H1 (cell line): ENCODE measurements at regions not wholly inside any gene's neighbourhood (a gene's known extent, or its start where the extent isn't known, plus 50 kb on each side); places are given as distances from the start of the nearest gene placed in this dataset.

Experiments used
- CTCF ChIA-PET: fragments of 300-600 bp; sonication (Branson Sonifier 250); formaldehyde crosslinking; loops from one replicate; lab custom pipeline; 2021; ENCODE audit not compliant: partially characterized antibody; lab: Charles Lee
- POLR2A ChIA-PET: fragments of 300-600 bp; sonication (Branson Sonifier 250); formaldehyde crosslinking; loops from one replicate; lab custom pipeline; 2021; ENCODE audit warnings: inconsistent platforms; ENCODE audit not compliant: partially characterized antibody; lab: Charles Lee
- DNase-seq, 2 experiments: peaks; one replicate each; pipeline versions ENCODE4 v3.0.0 to v3.0.0-alpha.2; 2010 to 2022; ENCODE audit warnings: low spot score in 2 of 2, low read depth in 1 of 2, mixed read lengths in 1 of 2
- FAIRE-seq: peaks from 2 replicates; lab custom pipeline; 2011; peaks lifted over from hg19 to GRCh38; lab: Jason Lieb, UNC
- H2AFZ ChIP-seq: 2 replicates; pipeline ENCODE4 v1.8.1; 2012; ENCODE audit warnings: low read length, inconsistent platforms
- H2AK5ac ChIP-seq: 2 replicates; pipeline ENCODE4 v1.6.1; 2013; ENCODE audit warnings: low read depth, low read length
- H2BK120ac ChIP-seq: replicated peaks from 2 replicates; pipeline ENCODE3; 2013; ENCODE audit warnings: low read depth, low read length, inconsistent platforms
- H2BK12ac ChIP-seq: 2 replicates; pipeline ENCODE4 v1.6.1; 2013; ENCODE audit warnings: low read depth, low read length
- H2BK15ac ChIP-seq: 2 replicates; pipeline ENCODE4 v1.6.1; 2013; ENCODE audit warnings: low read length
- H2BK20ac ChIP-seq: 2 replicates; pipeline ENCODE4 v1.6.1; 2013; ENCODE audit warnings: low read length
- H2BK5ac ChIP-seq: 2 replicates; pipeline ENCODE4 v1.6.1; 2013; ENCODE audit warnings: low read depth, low read length
- H3K14ac ChIP-seq: 2 replicates; pipeline ENCODE4 v1.6.1; 2013; ENCODE audit warnings: inconsistent platforms; ENCODE audit not compliant: insufficient read length
- H3K18ac ChIP-seq: 2 replicates; pipeline ENCODE4 v1.6.1; 2013; ENCODE audit warnings: low read length; ENCODE audit errors: extremely low read depth
- H3K23ac ChIP-seq: 2 replicates; pipeline ENCODE4 v1.6.1; 2013; ENCODE audit warnings: inconsistent platforms; ENCODE audit not compliant: insufficient read length
- H3K23me2 ChIP-seq: 2 replicates; pipeline ENCODE4 v1.6.1; 2013; ENCODE audit warnings: low read depth, low read length
- H3K27ac ChIP-seq: 2 replicates; pipeline ENCODE4 v1.6.1; 2011; ENCODE audit warnings: low read depth, low read length, inconsistent platforms
- H3K27me3 ChIP-seq, 4 experiments: replicated peaks in 1 of 4; 1 replicate in 1 of 4; 2 replicates in 3 of 4; pipeline versions ENCODE4 v1.6.1 to v1.8.1; 2011 to 2013; ENCODE audit warnings: low read length in 3 of 4, mild to moderate bottlenecking in 3 of 4, inconsistent platforms in 2 of 4, mixed read lengths in 2 of 4, moderate library complexity in 1 of 4; ENCODE audit not compliant: control insufficient read depth in 3 of 4, insufficient read depth in 3 of 4; ENCODE audit errors: extremely low read depth in 1 of 4
- H3K36me3 ChIP-seq, 4 experiments: 2 replicates each; pipeline versions ENCODE4 v1.6.1 to v1.8.1; 2011 to 2013; ENCODE audit warnings: mild to moderate bottlenecking in 4 of 4, low read length in 3 of 4, moderate library complexity in 2 of 4, control low read depth in 1 of 4, inconsistent platforms in 1 of 4; ENCODE audit not compliant: insufficient read depth in 4 of 4, control insufficient read depth in 2 of 4
- H3K4ac ChIP-seq: replicated peaks from 2 replicates; pipeline ENCODE3; 2013; ENCODE audit warnings: low read length, low read depth, mixed read lengths, inconsistent platforms; ENCODE audit not compliant: insufficient read length
- H3K4me1 ChIP-seq, 4 experiments: replicated peaks in 1 of 4; 1 replicate in 1 of 4; 2 replicates in 3 of 4; pipeline versions ENCODE4 v1.6.1 to v1.8.1; 2011 to 2013; ENCODE audit warnings: low read length in 3 of 4, inconsistent platforms in 2 of 4, mixed read lengths in 1 of 4; ENCODE audit not compliant: insufficient read depth in 4 of 4, control insufficient read depth in 3 of 4
- H3K4me2 ChIP-seq, 2 experiments: 2 replicates each; pipeline versions ENCODE4 v1.6.1 to v1.8.1; 2011 to 2013; ENCODE audit warnings: low read depth in 2 of 2, low read length in 2 of 2, control low read depth in 1 of 2, inconsistent platforms in 1 of 2, mild to moderate bottlenecking in 1 of 2; ENCODE audit not compliant: insufficient read depth in 1 of 2
- H3K4me3 ChIP-seq, 4 experiments: fragments of 200-600, 300-600 bp in 1 of 4; sonication (generic), shearing (Covaris generic), sonication (Bioruptor Twin) in 1 of 4; 2 replicates each; pipeline versions ENCODE4 v1.5.1 to v1.8.1; 2011 to 2016; ENCODE audit warnings: low read length in 4 of 4, low read depth in 3 of 4, control low read depth in 2 of 4, inconsistent platforms in 2 of 4, mild to moderate bottlenecking in 2 of 4, mixed read lengths in 1 of 4, moderate library complexity in 1 of 4; ENCODE audit not compliant: insufficient read depth in 2 of 4; ENCODE audit errors: extremely low read depth in 1 of 4
- H3K56ac ChIP-seq: replicated peaks from 2 replicates; pipeline ENCODE3; 2013; ENCODE audit warnings: low read depth, mild to moderate bottlenecking, mixed read lengths, low read length, inconsistent platforms; ENCODE audit not compliant: insufficient read length
- H3K79me1 ChIP-seq: 2 replicates; pipeline ENCODE4 v1.6.1; 2013; ENCODE audit warnings: low read depth, low read length, control low read depth
- H3K79me2 ChIP-seq, 2 experiments: 2 replicates each; pipeline versions ENCODE4 v1.6.1 to v1.8.1; 2012 to 2013; ENCODE audit warnings: low read length in 2 of 2, mild to moderate bottlenecking in 2 of 2, inconsistent platforms in 1 of 2; ENCODE audit not compliant: insufficient read depth in 2 of 2, control insufficient read depth in 1 of 2
- H3K9ac ChIP-seq, 4 experiments: replicated peaks in 1 of 4; 1 replicate in 1 of 4; 2 replicates in 3 of 4; pipeline versions ENCODE4 v1.6.1 to v1.8.1; 2011 to 2013; ENCODE audit warnings: low read depth in 3 of 4, low read length in 3 of 4, control low read depth in 2 of 4, mild to moderate bottlenecking in 2 of 4, moderate library complexity in 2 of 4, inconsistent platforms in 1 of 4; ENCODE audit errors: extremely low read depth in 1 of 4
- H3K9me3 ChIP-seq, 2 experiments: 2 replicates each; pipeline versions ENCODE4 v1.6.1 to v1.8.1; 2012 to 2013; ENCODE audit warnings: mild to moderate bottlenecking in 2 of 2, moderate library complexity in 2 of 2, control low read depth in 1 of 2, inconsistent platforms in 1 of 2, low read depth in 1 of 2, low read length in 1 of 2, mixed read lengths in 1 of 2; ENCODE audit not compliant: insufficient read depth in 2 of 2
- H4K20me1 ChIP-seq, 2 experiments: replicated peaks in 1 of 2; 2 replicates each; pipeline versions ENCODE3 to v1.8.1; 2011 to 2013; ENCODE audit warnings: inconsistent platforms in 2 of 2, low read length in 2 of 2, mild to moderate bottlenecking in 1 of 2; ENCODE audit not compliant: insufficient read depth in 2 of 2, control insufficient read depth in 1 of 2
- H4K5ac ChIP-seq: 2 replicates; pipeline ENCODE4 v1.6.1; 2013; ENCODE audit warnings: low read length, low read depth, mixed read lengths, inconsistent platforms; ENCODE audit not compliant: insufficient read length
- H4K8ac ChIP-seq: 2 replicates; pipeline ENCODE4 v1.8.0; 2013; ENCODE audit warnings: mild to moderate bottlenecking, moderate library complexity, low read length, inconsistent platforms; ENCODE audit not compliant: insufficient read depth; ENCODE audit errors: extremely low read depth
- H4K91ac ChIP-seq: replicated peaks from 2 replicates; pipeline ENCODE3; 2013; ENCODE audit warnings: low read length, mixed read lengths, inconsistent platforms; ENCODE audit not compliant: insufficient read length
- RAD21 ChIP-seq, 2 experiments: IDR thresholded peaks in 1 of 2; conservative IDR thresholded peaks in 1 of 2; 2 replicates each; pipeline ENCODE4 v1.6.1; 2011; ENCODE audit warnings: low read depth in 2 of 2, low read length in 2 of 2, improper control_type of control experiment in 1 of 2, inconsistent platforms in 1 of 2, mild to moderate bottlenecking in 1 of 2, moderate library complexity in 1 of 2
- WGBS, 2 experiments: shearing (Covaris generic) in 1 of 2; methylation state at CpG; one replicate each; pipeline versions ENCODE4 v1.1.6 to v1.1.7; 2013 to 2015; ENCODE audit warnings: low lambda C conversion rate in 2 of 2, mixed read lengths in 2 of 2, inconsistent platforms in 1 of 2, low coverage in 1 of 2, missing lambda C conversion rate in 1 of 2; ENCODE audit not compliant: insufficient replicate concordance in 2 of 2, insufficient coverage in 1 of 2, insufficient read length in 1 of 2; ENCODE audit errors: extremely low coverage in 1 of 2, missing lambda C conversion rate in 1 of 2; 5-methylcytosine and 5-hydroxymethylcytosine counted together

- no peak for TF ChIP-seq RAD21 (IDR thresholded peaks at IDR 0.05 in 1 of 2, conservative IDR thresholded peaks at IDR 0.05 in 1 of 2; ENCODE audit: low read depth in 2 of 2, low read length in 2 of 2)
- Histone ChIP-seq H2AFZ (no peak overlapping the region), H3K79me1 (no peaks in the 10 kb centered on the region), H2BK120ac (no peak overlapping the region), H4K8ac (no peak overlapping the region), H2AK5ac (no peak overlapping the region), H2BK5ac (no peak overlapping the region), H3K23ac (no peak overlapping the region), H3K14ac (no peak overlapping the region), H4K5ac (no peak overlapping the region), H2BK12ac (no peak overlapping the region), H2BK20ac (no peak overlapping the region), H3K27ac (no peak overlapping the region), H3K18ac (no peak overlapping the region), H3K9me3 (no peaks in the 10 kb centered on the region), H3K4me3 (no peak overlapping the region), H4K91ac (no peak overlapping the region), H2BK15ac (no peak overlapping the region), H3K4ac (no peak overlapping the region), H3K36me3 (no peaks in the 10 kb centered on the region), H3K79me2 (no peaks in the 10 kb centered on the region), H3K56ac (no peak overlapping the region), H3K27me3 (no peaks in the 10 kb centered on the region), H4K20me1 (no peaks in the 10 kb centered on the region), H3K23me2 (no peaks in the 10 kb centered on the region), H3K4me2 (no peak overlapping the region), H3K9ac (no peak overlapping the region), H3K4me1 (peaks cover 0 to 7% (median 1%) of the 10 kb centered on the region in 4 experiments; a peak in 3 of 7 replicates)
- 91% methylated on average over 3 of the region's 3 CpGs; no CpG with 5 or more reads in 1 of the 2 experiments for whole genome bisulfite sequencing, 2 experiments
- POLR2A ChIA-PET: no interaction called here
- FAIRE-seq (no peak), DNase-seq (no peak)
- CTCF ChIA-PET: no interaction called here
Observed at GRCh38 chr6:9517806-9518205, 897.1 kb downstream of the TFAP2A start.
